IMR-90 (cell line): ENCODE measurements at regions not wholly inside any gene's neighbourhood (a gene's known extent, or its start where the extent isn't known, plus 50 kb on each side); places are given as distances from the start of the nearest gene placed in this dataset.

Source experiments
- ATAC-seq: fragments of 200-7000 bp; cut with Tn5 transposase; 2 replicates; pipeline ENCODE4 v1.9.1; 2020; ENCODE audit warnings: low read depth, mild to moderate bottlenecking, moderate library complexity
- BruUV-seq: library from RNA; stranded (reverse); fragments of 400-500 nt; replicated peaks from 2 replicates; lab custom pipeline; 2021; lab: Mats Ljungman, UMichigan
- CTCF ChIA-PET: fragments of 300-600 bp; formaldehyde crosslinking; extraction: SDS; loops from one replicate; lab custom pipeline; 2021; ENCODE audit warnings: antibody characterized with exemption; lab: Yijun Ruan, JAX
- POLR2A ChIA-PET: fragments of 300-600 bp; sonication (Branson Sonifier 250); formaldehyde crosslinking; loops from one replicate; lab custom pipeline; 2022; ENCODE audit warnings: antibody characterized with exemption; ENCODE audit not compliant: unreplicated experiment; lab: Charles Lee
- DNase-seq: peaks from one replicate; pipeline ENCODE4 v3.0.0; 2013
- H2AFZ ChIP-seq: replicated peaks from 2 replicates; pipeline ENCODE3; 2013; ENCODE audit warnings: low read length, mild to moderate bottlenecking; ENCODE audit not compliant: poor library complexity
- H2AK5ac ChIP-seq: 2 replicates; pipeline ENCODE4 v1.6.1; 2013; ENCODE audit warnings: low read depth, low read length, inconsistent platforms
- H2AK9ac ChIP-seq: replicated peaks from 2 replicates; pipeline ENCODE3; 2013; ENCODE audit warnings: mild to moderate bottlenecking, low read depth, low read length, moderate library complexity; ENCODE audit not compliant: poor library complexity
- H2BK120ac ChIP-seq: 2 replicates; pipeline ENCODE4 v1.6.1; 2013; ENCODE audit warnings: low read depth, low read length, inconsistent platforms
- H2BK15ac ChIP-seq: 3 replicates; pipeline ENCODE4 v1.6.1; 2013; ENCODE audit warnings: low read depth, low read length, inconsistent platforms
- H2BK20ac ChIP-seq: 2 replicates; pipeline ENCODE4 v1.6.1; 2013; ENCODE audit warnings: low read depth, mild to moderate bottlenecking, inconsistent platforms, low read length, moderate library complexity
- H2BK5ac ChIP-seq: 2 replicates; pipeline ENCODE4 v1.6.1; 2013; ENCODE audit warnings: mild to moderate bottlenecking, low read depth, low read length, inconsistent platforms; ENCODE audit not compliant: poor library complexity, severe bottlenecking
- H3K14ac ChIP-seq: replicated peaks from 2 replicates; pipeline ENCODE4 v1.6.1; 2013; ENCODE audit warnings: low read depth, low read length, inconsistent platforms
- H3K18ac ChIP-seq: 2 replicates; pipeline ENCODE4 v1.6.1; 2013; ENCODE audit warnings: low read depth, low read length, control low read depth
- H3K23ac ChIP-seq: 2 replicates; pipeline ENCODE4 v1.6.1; 2013; ENCODE audit warnings: low read depth, low read length, inconsistent platforms
- H3K27ac ChIP-seq: 2 replicates; pipeline ENCODE4 v1.5.1; 2013; ENCODE audit warnings: mild to moderate bottlenecking, control low read depth, low read length; ENCODE audit not compliant: insufficient read depth
- H3K27me3 ChIP-seq: 2 replicates; pipeline ENCODE4 v1.6.1; 2013; ENCODE audit warnings: low read length; ENCODE audit not compliant: control insufficient read depth, insufficient read depth
- H3K36me3 ChIP-seq: 2 replicates; pipeline ENCODE4 v1.6.1; 2013; ENCODE audit warnings: low read length, mixed read lengths; ENCODE audit not compliant: control insufficient read depth, insufficient read depth
- H3K4ac ChIP-seq: 2 replicates; pipeline ENCODE4 v1.6.1; 2013; ENCODE audit warnings: low read depth, low read length, inconsistent platforms
- H3K4me1 ChIP-seq: 2 replicates; pipeline ENCODE4 v1.6.1; 2013; ENCODE audit warnings: low read length, mixed read lengths; ENCODE audit not compliant: control insufficient read depth, insufficient read depth
- H3K4me2 ChIP-seq: 2 replicates; pipeline ENCODE4 v1.6.1; 2013; ENCODE audit warnings: low read depth, mild to moderate bottlenecking, control low read depth, low read length, moderate library complexity
- H3K4me3 ChIP-seq: 2 replicates; pipeline ENCODE4 v1.5.1; 2013; ENCODE audit warnings: low read depth, mild to moderate bottlenecking, control low read depth, low read length, moderate library complexity; ENCODE audit not compliant: insufficient read depth
- H3K56ac ChIP-seq: 2 replicates; pipeline ENCODE4 v1.6.1; 2013; ENCODE audit warnings: low read length, inconsistent platforms; ENCODE audit not compliant: insufficient read depth; ENCODE audit errors: extremely low read depth
- H3K79me1 ChIP-seq, 2 experiments: 2 replicates each; pipeline ENCODE4 v1.6.1; 2013; ENCODE audit warnings: low read length in 2 of 2, inconsistent platforms in 1 of 2, low read depth in 1 of 2
- H3K9ac ChIP-seq: 2 replicates; pipeline ENCODE4 v1.6.1; 2013; ENCODE audit warnings: low read depth, low read length, control low read depth
- H3K9me1 ChIP-seq: 2 replicates; pipeline ENCODE4 v1.6.1; 2013; ENCODE audit warnings: low read length, inconsistent platforms; ENCODE audit not compliant: insufficient read depth
- H3K9me3 ChIP-seq: 2 replicates; pipeline ENCODE4 v1.6.1; 2013; ENCODE audit warnings: low read length; ENCODE audit not compliant: control insufficient read depth, insufficient read depth
- H4K20me1 ChIP-seq: 2 replicates; pipeline ENCODE4 v1.6.1; 2013; ENCODE audit warnings: low read length, inconsistent platforms; ENCODE audit not compliant: insufficient read depth
- H4K5ac ChIP-seq: 2 replicates; pipeline ENCODE4 v1.6.1; 2013; ENCODE audit warnings: mild to moderate bottlenecking, low read depth, low read length, control low read depth
- H4K8ac ChIP-seq, 2 experiments: 2 replicates each; pipeline ENCODE4 v1.6.1; 2013; ENCODE audit warnings: low read depth in 2 of 2, low read length in 2 of 2, control low read depth in 1 of 2, inconsistent platforms in 1 of 2
- H4K91ac ChIP-seq: 2 replicates; pipeline ENCODE4 v1.6.1; 2013; ENCODE audit warnings: low read depth, low read length, inconsistent platforms; ENCODE audit not compliant: insufficient read depth
- WGBS, 2 experiments: methylation state at CpG; one replicate each; pipeline versions ENCODE4 v1.1.5 to v1.1.7; 2013; ENCODE audit warnings: missing lambda C conversion rate in 2 of 2; ENCODE audit not compliant: insufficient read length in 1 of 2; ENCODE audit errors: extremely low coverage in 2 of 2; 5-methylcytosine and 5-hydroxymethylcytosine counted together
- dilution Hi-C: fragments of 300-500 bp; cut with HindIII; formaldehyde crosslinking; loops from one replicate; pipeline ENCODE4 v1.14.3; 2018; ENCODE audit warnings: low sequenced_read_pairs; ENCODE audit not compliant: unreplicated experiment
- in situ Hi-C: fragments of 300-500 bp; cut with MboI; formaldehyde crosslinking; loops from 3 replicates; pipeline ENCODE4 v1.14.3; 2019; ENCODE audit warnings: low sequenced_read_pairs, inconsistent platforms, mixed read lengths
- intact Hi-C: fragments of 100-400 bp; cut with micrococcal nuclease; formaldehyde crosslinking; loops from 2 replicates; pipeline ENCODE4 v1.10.0; 2022
- TF ChIP-seq, protein P1 (sequence below): fragments of 150-350 bp; IDR thresholded peaks from 2 replicates; pipeline ENCODE4 v1.6.1; 2016; ENCODE audit warnings: low read depth, mild to moderate bottlenecking, low read length, moderate library complexity, borderline replicate concordance

DNA sequence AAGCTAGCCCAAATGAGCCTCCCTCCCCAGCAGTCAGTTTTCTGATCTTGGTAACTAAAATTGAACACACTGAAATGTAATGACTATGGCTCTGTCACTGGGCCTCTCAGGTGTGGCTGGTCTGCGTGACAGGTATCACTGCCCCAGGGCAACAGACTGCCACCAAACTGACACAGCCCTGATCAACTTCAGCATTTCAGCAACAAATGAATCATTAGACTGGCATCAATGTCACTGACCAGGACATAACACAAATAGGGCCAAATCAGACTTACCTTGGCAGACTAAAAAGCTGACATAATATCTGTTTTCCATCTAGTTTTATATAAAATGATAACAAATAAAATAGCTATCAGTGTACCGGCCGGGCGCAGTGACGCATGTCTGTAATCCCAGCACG, 290.8 kb upstream of the CHAC2 start:
- Histone ChIP-seq H3K23ac (no peak overlapping the region), H2AK9ac (no peak overlapping the region), H2AK5ac (no peak overlapping the region; the same call in 1 of the 2 replicates), H4K20me1 (no peaks in the 10 kb centered on the region), H3K79me1 (no peaks in the 10 kb centered on the region), H3K9me1 (0 out of 2 replicates have a peak, but pooled peaks cover 3% of the 10 kb centered on the region), H2BK120ac (peak overlapping the region; percentile 41; the same call in 1 of the 2 replicates), H3K9me3 (no peaks in the 10 kb centered on the region), H3K4me1 (peaks cover 7% of the 10 kb centered on the region), H4K5ac (no peak overlapping the region), H2BK15ac (no peak overlapping the region; the same call in 2 of the 3 replicates), H3K4ac (peak overlapping the region; percentile 16; the same call in 1 of the 2 replicates), H4K91ac (no peak overlapping the region), H2BK5ac (no peak overlapping the region), H3K27me3 (no peaks in the 10 kb centered on the region), H3K4me3 (no peak overlapping the region), H3K56ac (no peak overlapping the region), H3K27ac (no peak overlapping the region), H2BK20ac (no peak overlapping the region), H3K18ac (no peak overlapping the region), H3K14ac (no peak overlapping the region), H2AFZ (no peak overlapping the region), H3K9ac (no peak overlapping the region), H3K4me2 (no peak overlapping the region), H4K8ac (no peak overlapping the region), H3K36me3 (no peaks in the 10 kb centered on the region)
- in situ Hi-C loops (no loop called here), intact Hi-C loops (no loop called here), dilution Hi-C loops (no loop called here)
- TF ChIP-seq, protein P1, sequence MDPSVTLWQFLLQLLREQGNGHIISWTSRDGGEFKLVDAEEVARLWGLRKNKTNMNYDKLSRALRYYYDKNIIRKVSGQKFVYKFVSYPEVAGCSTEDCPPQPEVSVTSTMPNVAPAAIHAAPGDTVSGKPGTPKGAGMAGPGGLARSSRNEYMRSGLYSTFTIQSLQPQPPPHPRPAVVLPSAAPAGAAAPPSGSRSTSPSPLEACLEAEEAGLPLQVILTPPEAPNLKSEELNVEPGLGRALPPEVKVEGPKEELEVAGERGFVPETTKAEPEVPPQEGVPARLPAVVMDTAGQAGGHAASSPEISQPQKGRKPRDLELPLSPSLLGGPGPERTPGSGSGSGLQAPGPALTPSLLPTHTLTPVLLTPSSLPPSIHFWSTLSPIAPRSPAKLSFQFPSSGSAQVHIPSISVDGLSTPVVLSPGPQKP, result no peak
- DNase-seq (no peak), ATAC-seq (no peak)
- ChIA-PET POLR2A (no interaction called here), CTCF (interaction anchor here (1.5 kb wide), 1 partner anchor 15 kb away, joined by 5 read pairs; no protein-coding TSS in a partner anchor)
- no TSS peak for BruUV-seq
- WGBS, 2 experiments, result no CpG with 5 or more reads among the region's 6 CpGs
